Liver (tissue), 8 donors: ENCODE measurements at regions not wholly inside any gene's neighbourhood (a gene's known extent, or its start where the extent isn't known, plus 50 kb on each side); places are given as distances from the start of the nearest gene placed in this dataset.

Experiments
- DNase-seq: peaks from one replicate; pipeline ENCODE4 v3.0.0-alpha.2; 2017; ENCODE audit warnings: low spot score
- H3K27ac ChIP-seq, 2 donors: one replicate each; pipeline ENCODE4 v1.7.0; 2013; ENCODE audit warnings: inconsistent platforms in 2 of 2, low read length in 2 of 2, control low read depth in 1 of 2, low read depth in 1 of 2, mild to moderate bottlenecking in 1 of 2
- H3K27me3 ChIP-seq, 4 donors: one replicate each; pipeline versions ENCODE4 v1.6.1 to v1.7.0; 2013; ENCODE audit warnings: low read length in 3 of 4, inconsistent platforms in 1 of 4, mild to moderate bottlenecking in 1 of 4, moderate library complexity in 1 of 4; ENCODE audit not compliant: control insufficient read depth in 4 of 4, insufficient read depth in 4 of 4
- H3K36me3 ChIP-seq, 4 donors: one replicate each; pipeline versions ENCODE4 v1.6.1 to v1.7.0; 2013; ENCODE audit warnings: low read length in 3 of 4, mild to moderate bottlenecking in 3 of 4, low read depth in 1 of 4, moderate library complexity in 1 of 4; ENCODE audit not compliant: control insufficient read depth in 4 of 4, insufficient read depth in 3 of 4
- H3K4me1 ChIP-seq, 4 donors: one replicate each; pipeline versions ENCODE4 v1.6.1 to v1.7.0; 2013; ENCODE audit warnings: low read length in 3 of 4, mild to moderate bottlenecking in 3 of 4, moderate library complexity in 1 of 4; ENCODE audit not compliant: control insufficient read depth in 4 of 4, insufficient read depth in 4 of 4
- H3K4me3 ChIP-seq, 3 donors: one replicate each; pipeline versions ENCODE4 v1.6.1 to v1.7.0; 2013; ENCODE audit warnings: low read length in 3 of 3, control low read depth in 1 of 3, low read depth in 1 of 3, mild to moderate bottlenecking in 1 of 3
- H3K9ac ChIP-seq, 2 donors: one replicate each; pipeline ENCODE4 v1.7.0; 2013; ENCODE audit warnings: low read length in 2 of 2, mild to moderate bottlenecking in 2 of 2, moderate library complexity in 2 of 2, control low read depth in 1 of 2, low read depth in 1 of 2
- H3K9me3 ChIP-seq, 4 donors: one replicate each; pipeline versions ENCODE4 v1.6.1 to v1.7.0; 2013; ENCODE audit warnings: low read length in 3 of 4; ENCODE audit not compliant: control insufficient read depth in 4 of 4
- EGR1 ChIP-seq, 2 donors: IDR thresholded peaks; 2 replicates each; pipeline ENCODE4 v1.6.1; 2016 to 2018; ENCODE audit warnings: antibody characterized with exemption in 2 of 2, low read depth in 2 of 2
- FOXA1 ChIP-seq: IDR thresholded peaks from 2 replicates; pipeline ENCODE4 v1.6.1; 2016; ENCODE audit warnings: antibody characterized with exemption
- FOXA2 ChIP-seq: IDR thresholded peaks from 2 replicates; pipeline ENCODE4 v1.6.1; 2016; ENCODE audit warnings: antibody characterized with exemption
- GABPA ChIP-seq, 2 donors: IDR thresholded peaks in 1 of 2; conservative IDR thresholded peaks in 1 of 2; 2 replicates each; pipeline ENCODE4 v1.6.1; 2016; ENCODE audit warnings: antibody characterized with exemption in 2 of 2, mild to moderate bottlenecking in 1 of 2, moderate library complexity in 1 of 2
- HNF4A ChIP-seq, 2 donors: conservative IDR thresholded peaks; 2 replicates each; pipeline ENCODE4 v1.6.1; 2016; ENCODE audit warnings: antibody characterized with exemption in 2 of 2, mild to moderate bottlenecking in 2 of 2
- HNF4G ChIP-seq: IDR thresholded peaks from 2 replicates; pipeline ENCODE4 v1.6.1; 2016; ENCODE audit warnings: antibody characterized with exemption
- JUND ChIP-seq, 2 donors: IDR thresholded peaks; 2 replicates each; pipeline ENCODE4 v1.6.1; 2016; ENCODE audit warnings: antibody characterized with exemption in 2 of 2
- MAX ChIP-seq: IDR thresholded peaks from 2 replicates; pipeline ENCODE4 v1.6.1; 2016; ENCODE audit warnings: antibody characterized with exemption
- NR2F2 ChIP-seq: IDR thresholded peaks from 2 replicates; pipeline ENCODE4 v1.6.1; 2016; ENCODE audit warnings: antibody characterized with exemption
- RAD21 ChIP-seq, 2 donors: IDR thresholded peaks; 2 replicates each; pipeline ENCODE4 v1.6.1; 2016; ENCODE audit warnings: antibody characterized with exemption in 2 of 2, mild to moderate bottlenecking in 2 of 2
- RXRA ChIP-seq, 2 donors: IDR thresholded peaks; 2 replicates each; pipeline ENCODE4 v1.6.1; 2017 to 2018; ENCODE audit warnings: antibody characterized with exemption in 2 of 2, mild to moderate bottlenecking in 1 of 2
- SP1 ChIP-seq: IDR thresholded peaks from 2 replicates; pipeline ENCODE4 v1.6.1; 2018; ENCODE audit warnings: antibody characterized with exemption, mild to moderate bottlenecking
- TAF1 ChIP-seq: conservative IDR thresholded peaks from 2 replicates; pipeline ENCODE4 v1.6.1; 2016; ENCODE audit warnings: antibody characterized with exemption, mild to moderate bottlenecking
- YY1 ChIP-seq: IDR thresholded peaks from 2 replicates; pipeline ENCODE4 v1.6.1; 2016; ENCODE audit warnings: antibody characterized with exemption, mild to moderate bottlenecking
- WGBS: extraction: QIAGEN DNeasy Blood & Tissue Kit; methylation state at CpG from one replicate; pipeline ENCODE4 v1.1.7; 2013; 5-methylcytosine and 5-hydroxymethylcytosine counted together
- TF ChIP-seq, protein P1 (sequence below): IDR thresholded peaks from 2 replicates; pipeline ENCODE4 v1.6.1; 2016; ENCODE audit warnings: antibody characterized with exemption, mild to moderate bottlenecking
- TF ChIP-seq, protein P2 (sequence below): fragments of 150-350 bp; IDR thresholded peaks from 2 replicates; pipeline ENCODE4 v1.5.1; 2017; ENCODE audit warnings: improper control_type of control experiment, low read depth, low read length; ENCODE audit not compliant: missing input control
- TF ChIP-seq, protein P3 (sequence below): IDR thresholded peaks from 2 replicates; pipeline ENCODE4 v1.6.1; 2016; ENCODE audit warnings: antibody characterized with exemption
- TF ChIP-seq, protein P4 (sequence below): IDR thresholded peaks from 2 replicates; pipeline ENCODE4 v1.6.1; 2016; ENCODE audit warnings: antibody characterized with exemption
- donor health status: healthy.
- donor health status: healthy.
- donor health status: healthy.
- donor health status: healthy.
- donor health status: healthy.

- Histone ChIP-seq H3K9me3 (no peaks in the 10 kb centered on the region), H3K27me3 (no peaks in the 10 kb centered on the region), H3K27ac (peak overlapping the region; percentile 29 to 68), H3K4me1 (peaks cover 3 to 20% (median 12%) of the 10 kb centered on the region in 4 donors), H3K9ac (no peak overlapping the region), H3K36me3 (peaks cover 0 to 4% (median 1%) of the 10 kb centered on the region in 4 donors), H3K4me3 (no peak overlapping the region)
- no peak for DNase-seq
- TF ChIP-seq YY1, result no peak
- TF ChIP-seq SP1, result peak; percentile 80
- TF ChIP-seq FOXA2, result no peak
- TF ChIP-seq GABPA (IDR thresholded peaks at IDR 0.05 in 1 of 2, conservative IDR thresholded peaks at IDR 0.05 in 1 of 2), result no peak
- TF ChIP-seq RXRA (IDR thresholded peaks at IDR 0.05), result peak; percentile 26 to 38
- TF ChIP-seq NR2F2, result no peak
- TF ChIP-seq HNF4A (conservative IDR thresholded peaks at IDR 0.05), result peak; percentile 82 to 88
- no peak for TF ChIP-seq TAF1
- peak in 1 of 2 donors; percentile 32 for TF ChIP-seq RAD21 (IDR thresholded peaks at IDR 0.05)
- no peak for TF ChIP-seq JUND (IDR thresholded peaks at IDR 0.05)
- TF ChIP-seq FOXA1, result no peak
- TF ChIP-seq, protein P1, sequence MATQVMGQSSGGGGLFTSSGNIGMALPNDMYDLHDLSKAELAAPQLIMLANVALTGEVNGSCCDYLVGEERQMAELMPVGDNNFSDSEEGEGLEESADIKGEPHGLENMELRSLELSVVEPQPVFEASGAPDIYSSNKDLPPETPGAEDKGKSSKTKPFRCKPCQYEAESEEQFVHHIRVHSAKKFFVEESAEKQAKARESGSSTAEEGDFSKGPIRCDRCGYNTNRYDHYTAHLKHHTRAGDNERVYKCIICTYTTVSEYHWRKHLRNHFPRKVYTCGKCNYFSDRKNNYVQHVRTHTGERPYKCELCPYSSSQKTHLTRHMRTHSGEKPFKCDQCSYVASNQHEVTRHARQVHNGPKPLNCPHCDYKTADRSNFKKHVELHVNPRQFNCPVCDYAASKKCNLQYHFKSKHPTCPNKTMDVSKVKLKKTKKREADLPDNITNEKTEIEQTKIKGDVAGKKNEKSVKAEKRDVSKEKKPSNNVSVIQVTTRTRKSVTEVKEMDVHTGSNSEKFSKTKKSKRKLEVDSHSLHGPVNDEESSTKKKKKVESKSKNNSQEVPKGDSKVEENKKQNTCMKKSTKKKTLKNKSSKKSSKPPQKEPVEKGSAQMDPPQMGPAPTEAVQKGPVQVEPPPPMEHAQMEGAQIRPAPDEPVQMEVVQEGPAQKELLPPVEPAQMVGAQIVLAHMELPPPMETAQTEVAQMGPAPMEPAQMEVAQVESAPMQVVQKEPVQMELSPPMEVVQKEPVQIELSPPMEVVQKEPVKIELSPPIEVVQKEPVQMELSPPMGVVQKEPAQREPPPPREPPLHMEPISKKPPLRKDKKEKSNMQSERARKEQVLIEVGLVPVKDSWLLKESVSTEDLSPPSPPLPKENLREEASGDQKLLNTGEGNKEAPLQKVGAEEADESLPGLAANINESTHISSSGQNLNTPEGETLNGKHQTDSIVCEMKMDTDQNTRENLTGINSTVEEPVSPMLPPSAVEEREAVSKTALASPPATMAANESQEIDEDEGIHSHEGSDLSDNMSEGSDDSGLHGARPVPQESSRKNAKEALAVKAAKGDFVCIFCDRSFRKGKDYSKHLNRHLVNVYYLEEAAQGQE, result no peak
- TF ChIP-seq EGR1 (IDR thresholded peaks at IDR 0.05; ENCODE audit: low read depth in 2 of 2), result no peak
- TF ChIP-seq, protein P2, sequence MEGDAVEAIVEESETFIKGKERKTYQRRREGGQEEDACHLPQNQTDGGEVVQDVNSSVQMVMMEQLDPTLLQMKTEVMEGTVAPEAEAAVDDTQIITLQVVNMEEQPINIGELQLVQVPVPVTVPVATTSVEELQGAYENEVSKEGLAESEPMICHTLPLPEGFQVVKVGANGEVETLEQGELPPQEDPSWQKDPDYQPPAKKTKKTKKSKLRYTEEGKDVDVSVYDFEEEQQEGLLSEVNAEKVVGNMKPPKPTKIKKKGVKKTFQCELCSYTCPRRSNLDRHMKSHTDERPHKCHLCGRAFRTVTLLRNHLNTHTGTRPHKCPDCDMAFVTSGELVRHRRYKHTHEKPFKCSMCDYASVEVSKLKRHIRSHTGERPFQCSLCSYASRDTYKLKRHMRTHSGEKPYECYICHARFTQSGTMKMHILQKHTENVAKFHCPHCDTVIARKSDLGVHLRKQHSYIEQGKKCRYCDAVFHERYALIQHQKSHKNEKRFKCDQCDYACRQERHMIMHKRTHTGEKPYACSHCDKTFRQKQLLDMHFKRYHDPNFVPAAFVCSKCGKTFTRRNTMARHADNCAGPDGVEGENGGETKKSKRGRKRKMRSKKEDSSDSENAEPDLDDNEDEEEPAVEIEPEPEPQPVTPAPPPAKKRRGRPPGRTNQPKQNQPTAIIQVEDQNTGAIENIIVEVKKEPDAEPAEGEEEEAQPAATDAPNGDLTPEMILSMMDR, result no peak
- TF ChIP-seq, protein P3, sequence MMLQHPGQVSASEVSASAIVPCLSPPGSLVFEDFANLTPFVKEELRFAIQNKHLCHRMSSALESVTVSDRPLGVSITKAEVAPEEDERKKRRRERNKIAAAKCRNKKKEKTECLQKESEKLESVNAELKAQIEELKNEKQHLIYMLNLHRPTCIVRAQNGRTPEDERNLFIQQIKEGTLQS, result no peak
- TF ChIP-seq HNF4G, result peak; percentile 74
- TF ChIP-seq, protein P4, sequence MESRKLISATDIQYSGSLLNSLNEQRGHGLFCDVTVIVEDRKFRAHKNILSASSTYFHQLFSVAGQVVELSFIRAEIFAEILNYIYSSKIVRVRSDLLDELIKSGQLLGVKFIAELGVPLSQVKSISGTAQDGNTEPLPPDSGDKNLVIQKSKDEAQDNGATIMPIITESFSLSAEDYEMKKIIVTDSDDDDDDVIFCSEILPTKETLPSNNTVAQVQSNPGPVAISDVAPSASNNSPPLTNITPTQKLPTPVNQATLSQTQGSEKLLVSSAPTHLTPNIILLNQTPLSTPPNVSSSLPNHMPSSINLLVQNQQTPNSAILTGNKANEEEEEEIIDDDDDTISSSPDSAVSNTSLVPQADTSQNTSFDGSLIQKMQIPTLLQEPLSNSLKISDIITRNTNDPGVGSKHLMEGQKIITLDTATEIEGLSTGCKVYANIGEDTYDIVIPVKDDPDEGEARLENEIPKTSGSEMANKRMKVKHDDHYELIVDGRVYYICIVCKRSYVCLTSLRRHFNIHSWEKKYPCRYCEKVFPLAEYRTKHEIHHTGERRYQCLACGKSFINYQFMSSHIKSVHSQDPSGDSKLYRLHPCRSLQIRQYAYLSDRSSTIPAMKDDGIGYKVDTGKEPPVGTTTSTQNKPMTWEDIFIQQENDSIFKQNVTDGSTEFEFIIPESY, result peak; percentile 43
- TF ChIP-seq MAX, result no peak
- WGBS, result 60% methylated on average over 7 of the region's 7 CpGs
Measured at GRCh38 chr9:109950710-109951443, 170.9 kb downstream of the PALM2AKAP2 start.
